Hematopoietic multipotent progenitor cell treated with erythropoietin and hydrocortisone succinate and interleukin-3 and kit ligand, for 4 days (in vitro differentiated cells): ENCODE measurements at regions not wholly inside any gene's neighbourhood (a gene's known extent, or its start where the extent isn't known, plus 50 kb on each side); places are given as distances from the start of the nearest gene placed in this dataset.
"Not testable (repeated sequence)": the region's sequence is repeated elsewhere in the genome, so short reads cannot be mapped to it uniquely, and the experiment has no call there.

Experiments
- DNase-seq: peaks from one replicate; pipeline ENCODE4 v3.0.0-alpha.2; 2015

GRCh38 chr4:124937993-124938392, 225.5 kb upstream of the ANKRD50 start:
- no peak for DNase-seq

GRCh38 chr4:124936427-124936826, 223.9 kb upstream of the ANKRD50 start:
- DNase-seq, result no peak

- no peak for DNase-seq
These were observed 222.4 kb upstream of the ANKRD50 start for GRCh38 chr4:124934916-124935315.

- no peak for DNase-seq
These were observed 221.0 kb upstream of the ANKRD50 start for GRCh38 chr4:124933521-124933920.

- DNase-seq, result no peak
These were observed 219.9 kb upstream of the ANKRD50 start for GRCh38 chr4:124932447-124932846.

GRCh38 chr4:124931050-124931449, 218.5 kb upstream of the ANKRD50 start:
- no peak for DNase-seq

- not testable (repeated sequence) for DNase-seq
These were observed 210.2 kb upstream of the ANKRD50 start for GRCh38 chr4:124922748-124923147.

- DNase-seq, result no peak
These were observed 206.1 kb upstream of the ANKRD50 start for GRCh38 chr4:124918559-124919122.

GRCh38 chr4:124915073-124915472, 202.5 kb upstream of the ANKRD50 start:
- DNase-seq, result no peak

- DNase-seq, result no peak
These were observed 200.7 kb upstream of the ANKRD50 start for GRCh38 chr4:124913237-124913636.

- no peak for DNase-seq
These were observed 197.8 kb upstream of the ANKRD50 start for GRCh38 chr4:124910327-124910726.

GRCh38 chr4:124907881-124908280, 195.3 kb upstream of the ANKRD50 start:
- no peak for DNase-seq

- no peak for DNase-seq
These were observed 192.9 kb upstream of the ANKRD50 start for GRCh38 chr4:124905441-124905840.

- DNase-seq, result no peak
These were observed 192.3 kb upstream of the ANKRD50 start for GRCh38 chr4:124904723-124905388.

- no peak for DNase-seq
These were observed 191.6 kb upstream of the ANKRD50 start for GRCh38 chr4:124903995-124904722.

- no peak for DNase-seq
These were observed 189.5 kb upstream of the ANKRD50 start for GRCh38 chr4:124902001-124902515.

GRCh38 chr4:124899997-124900396, 187.5 kb upstream of the ANKRD50 start:
- no peak for DNase-seq

- DNase-seq, result no peak
These were observed 178.0 kb upstream of the ANKRD50 start for GRCh38 chr4:124890522-124890921.

- DNase-seq, result no peak
These were observed 175.2 kb upstream of the ANKRD50 start for GRCh38 chr4:124887739-124888138.

GRCh38 chr4:124884316-124884715, 171.8 kb upstream of the ANKRD50 start:
- DNase-seq, result no peak

GRCh38 chr4:124883632-124884031, 171.1 kb upstream of the ANKRD50 start:
- no peak for DNase-seq

GRCh38 chr4:124879195-124879594, 166.7 kb upstream of the ANKRD50 start:
- DNase-seq, result no peak

- DNase-seq, result no peak
These were observed 161.6 kb upstream of the ANKRD50 start for GRCh38 chr4:124874172-124874450.
